GM12872 (cell line): ENCODE measurements at regions not wholly inside any gene's neighbourhood (a gene's known extent, or its start where the extent isn't known, plus 50 kb on each side); places are given as distances from the start of the nearest gene placed in this dataset.

Experiments
- TF ChIP-seq, protein P1 (sequence below): IDR thresholded peaks from 3 replicates; pipeline ENCODE4 v1.5.1; 2011; ENCODE audit warnings: low read depth, mild to moderate bottlenecking, low read length, moderate library complexity; ENCODE audit not compliant: insufficient read depth

DNA sequence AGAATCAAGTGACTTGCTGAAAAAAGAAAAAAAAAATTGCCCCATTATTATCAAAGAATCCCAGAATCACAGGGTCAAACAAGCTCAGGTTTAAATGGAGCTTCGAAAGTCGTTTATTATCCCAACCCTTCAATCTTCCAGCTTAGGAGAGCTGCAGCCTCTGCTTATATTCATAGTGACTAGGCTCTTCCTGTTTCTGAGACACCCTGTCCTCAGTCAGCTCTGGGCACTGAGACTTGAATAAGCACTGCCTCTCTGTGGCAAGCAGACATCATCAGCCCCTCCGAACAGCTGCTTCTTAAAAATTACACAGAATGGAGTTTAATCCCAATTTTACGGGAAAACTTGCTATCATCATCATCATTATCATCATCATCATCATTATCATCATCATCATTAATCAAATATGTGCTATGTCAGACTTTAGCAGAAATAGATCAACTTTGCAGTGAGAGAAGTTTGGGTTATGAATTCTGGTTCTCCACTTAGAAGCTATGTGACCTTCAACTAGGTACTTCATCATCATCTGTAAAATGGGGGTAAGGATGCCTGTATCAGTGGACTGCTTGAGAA is 614.0 kb upstream of the SYNCRIP start:
- TF ChIP-seq, protein P1, sequence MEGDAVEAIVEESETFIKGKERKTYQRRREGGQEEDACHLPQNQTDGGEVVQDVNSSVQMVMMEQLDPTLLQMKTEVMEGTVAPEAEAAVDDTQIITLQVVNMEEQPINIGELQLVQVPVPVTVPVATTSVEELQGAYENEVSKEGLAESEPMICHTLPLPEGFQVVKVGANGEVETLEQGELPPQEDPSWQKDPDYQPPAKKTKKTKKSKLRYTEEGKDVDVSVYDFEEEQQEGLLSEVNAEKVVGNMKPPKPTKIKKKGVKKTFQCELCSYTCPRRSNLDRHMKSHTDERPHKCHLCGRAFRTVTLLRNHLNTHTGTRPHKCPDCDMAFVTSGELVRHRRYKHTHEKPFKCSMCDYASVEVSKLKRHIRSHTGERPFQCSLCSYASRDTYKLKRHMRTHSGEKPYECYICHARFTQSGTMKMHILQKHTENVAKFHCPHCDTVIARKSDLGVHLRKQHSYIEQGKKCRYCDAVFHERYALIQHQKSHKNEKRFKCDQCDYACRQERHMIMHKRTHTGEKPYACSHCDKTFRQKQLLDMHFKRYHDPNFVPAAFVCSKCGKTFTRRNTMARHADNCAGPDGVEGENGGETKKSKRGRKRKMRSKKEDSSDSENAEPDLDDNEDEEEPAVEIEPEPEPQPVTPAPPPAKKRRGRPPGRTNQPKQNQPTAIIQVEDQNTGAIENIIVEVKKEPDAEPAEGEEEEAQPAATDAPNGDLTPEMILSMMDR = no peak

DNA sequence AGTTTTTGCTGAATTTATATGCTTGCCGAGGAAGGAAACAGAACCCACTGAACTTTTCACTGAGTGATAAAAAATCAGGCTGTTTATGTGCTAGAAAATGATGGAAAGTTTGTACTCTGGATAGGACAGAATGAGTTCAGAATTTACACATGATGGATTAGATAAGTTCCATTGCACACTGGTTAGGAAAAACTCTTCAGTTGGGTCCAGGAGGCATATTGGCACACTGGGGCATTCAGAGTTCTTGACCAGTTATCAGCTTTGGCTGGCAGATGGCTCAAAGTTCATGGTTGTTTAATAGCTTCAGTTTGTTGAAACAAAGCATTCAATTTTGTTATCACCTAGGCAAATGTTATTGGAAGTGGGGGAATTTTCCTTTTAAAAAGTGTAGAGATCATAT is 613.3 kb upstream of the SYNCRIP start:
- TF ChIP-seq, protein P1 = no peak

DNA sequence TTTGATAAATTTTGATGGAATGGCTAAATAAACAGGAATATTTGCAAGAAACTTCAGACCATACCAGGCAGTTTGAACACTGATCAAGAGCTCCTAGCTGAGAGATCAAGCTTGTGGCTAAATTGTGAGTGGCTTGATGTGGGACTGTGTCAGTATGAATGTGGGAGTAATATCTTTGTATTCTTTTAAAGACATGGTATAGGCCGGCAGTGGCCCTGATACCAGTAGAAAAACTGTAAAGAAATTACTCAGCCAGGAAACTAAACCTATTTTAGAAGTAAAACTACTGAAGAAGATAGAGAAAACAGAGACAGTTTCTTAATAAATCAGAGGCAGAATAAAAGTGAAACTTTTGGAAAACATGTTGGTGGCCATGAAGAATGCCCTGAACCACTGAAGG is 608.4 kb upstream of the SYNCRIP start:
- TF ChIP-seq, protein P1 = no peak

DNA sequence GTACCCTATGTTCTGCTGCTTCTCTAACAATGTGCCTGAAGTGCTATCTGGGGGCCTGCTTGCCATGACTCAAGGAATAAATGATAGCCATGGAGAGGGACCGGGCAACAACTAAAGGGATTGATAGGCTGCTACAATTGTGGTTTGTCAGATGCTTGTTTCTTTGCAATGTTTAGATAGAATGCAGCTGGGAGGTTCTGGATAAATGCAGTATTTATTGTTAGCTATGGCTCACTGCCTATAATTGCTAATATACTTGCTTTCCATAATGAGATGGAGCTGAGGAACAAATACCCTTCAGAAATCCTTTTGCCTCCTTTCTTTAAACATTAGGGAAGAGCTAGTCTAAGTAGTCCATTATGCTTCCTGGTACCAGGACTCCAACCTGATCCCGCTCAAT is 575.2 kb upstream of the SYNCRIP start:
- TF ChIP-seq, protein P1 = no peak

DNA sequence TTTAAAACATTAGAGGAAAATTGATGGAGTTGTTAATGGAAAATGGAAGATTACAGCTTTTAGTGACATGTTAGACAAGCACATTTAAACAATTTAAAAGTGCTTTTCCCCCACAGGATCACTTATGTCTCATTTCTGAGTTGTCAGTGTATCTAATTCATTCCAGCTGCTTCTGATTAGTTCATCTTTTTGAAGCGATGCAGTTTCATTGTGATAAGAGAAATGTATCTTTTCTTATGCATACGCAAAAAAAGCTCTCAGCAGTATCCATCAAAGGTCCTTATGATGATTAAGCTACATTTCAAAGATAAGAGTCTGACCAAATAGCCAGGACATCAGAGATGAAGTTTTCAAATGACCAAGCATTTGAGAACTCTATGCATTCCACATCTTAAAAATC is 572.6 kb upstream of the SYNCRIP start:
- TF ChIP-seq, protein P1 = no peak

DNA sequence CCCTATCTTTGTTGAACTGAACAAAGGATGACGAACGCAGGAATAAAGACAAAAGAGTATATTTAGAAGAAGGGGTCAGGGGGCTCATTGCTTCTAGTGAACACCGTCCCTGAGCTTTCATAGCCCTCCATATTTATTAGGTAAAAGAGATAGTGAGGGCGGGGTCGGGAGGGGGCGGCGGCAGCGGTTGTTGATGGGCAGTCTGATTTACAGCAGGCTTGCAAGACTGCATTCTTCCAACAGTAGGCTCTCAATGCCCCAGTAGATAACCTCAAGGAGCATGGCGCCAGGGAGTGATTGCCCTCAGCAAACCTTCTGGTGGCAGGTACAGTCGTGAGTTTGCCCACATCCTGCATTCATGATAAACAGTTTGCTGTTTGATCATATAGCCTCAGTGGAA is 563.3 kb upstream of the SYNCRIP start:
- TF ChIP-seq, protein P1 = no peak

DNA sequence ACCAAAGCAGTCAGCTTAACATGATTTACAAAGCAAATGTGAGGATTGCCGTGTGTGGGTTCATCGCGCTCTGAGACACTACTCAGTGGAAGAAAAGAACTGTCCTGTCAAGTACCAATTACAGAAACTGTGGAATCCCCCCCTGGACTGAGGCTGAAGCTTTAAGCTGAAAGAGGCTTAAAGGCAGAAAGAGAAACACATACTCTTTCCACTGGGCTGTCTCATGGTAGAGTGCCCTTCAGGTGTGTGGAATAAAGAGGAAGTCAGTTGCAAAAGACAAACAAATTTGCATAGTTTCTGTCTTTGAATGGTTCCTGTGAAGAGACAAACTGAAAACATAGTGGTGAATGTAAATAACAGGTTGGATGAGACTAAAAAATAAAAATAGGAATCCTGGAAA is 560.4 kb upstream of the SYNCRIP start:
- TF ChIP-seq, protein P1 = no peak
